GM12865 (cell line): ENCODE measurements at regions not wholly inside any gene's neighbourhood (a gene's known extent, or its start where the extent isn't known, plus 50 kb on each side); places are given as distances from the start of the nearest gene placed in this dataset.

ENCODE experiments used
- DNase-seq: peaks from one replicate; pipeline ENCODE4 v3.0.0; 2010; ENCODE audit warnings: low read depth
- H3K4me3 ChIP-seq: 2 replicates; pipeline ENCODE4 v1.5.1; 2011; ENCODE audit warnings: mild to moderate bottlenecking, low read depth, low read length, control low read depth
- CTCF ChIP-seq: IDR thresholded peaks from 2 replicates; pipeline ENCODE4 v1.5.1; 2011; ENCODE audit warnings: low read length, control low read depth, low read depth, inconsistent platforms; ENCODE audit not compliant: insufficient read depth; ENCODE audit errors: missing control alignments

GRCh38 chr9:92242260-92243136, 51.0 kb downstream of the IARS1 start:
- TF ChIP-seq CTCF: no peak
- H3K4me3 ChIP-seq: no peak overlapping the region
- no peak for DNase-seq

GRCh38 chr9:92236915-92237314, 56.6 kb downstream of the IARS1 start:
- no peak for TF ChIP-seq CTCF
- no peak overlapping the region for H3K4me3 ChIP-seq
- DNase-seq: no peak

GRCh38 chr9:92236465-92236864, 57.0 kb downstream of the IARS1 start:
- TF ChIP-seq CTCF: no peak
- no peak overlapping the region for H3K4me3 ChIP-seq
- DNase-seq: no peak

GRCh38 chr9:92234514-92234913, 59.0 kb downstream of the IARS1 start:
- no peak overlapping the region for H3K4me3 ChIP-seq
- no peak for TF ChIP-seq CTCF
- DNase-seq: no peak

DNA sequence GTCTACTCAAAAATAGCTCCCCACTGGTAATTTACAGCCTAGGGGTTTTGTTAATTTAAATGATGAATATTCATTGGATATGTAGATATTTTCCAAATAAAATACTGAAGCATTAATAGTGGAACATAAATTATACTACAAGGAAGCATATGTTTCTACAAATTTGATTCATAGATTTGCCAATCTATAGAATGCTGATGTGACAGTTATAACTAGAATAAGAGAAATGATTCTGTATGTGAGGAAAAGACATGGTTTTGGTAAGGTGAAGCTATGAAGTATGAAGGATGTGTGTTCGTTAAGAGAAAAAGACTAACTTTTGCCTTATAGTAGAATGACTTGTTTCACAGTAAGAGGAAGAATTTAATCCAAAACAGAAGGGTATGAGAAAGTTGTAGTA, 61.3 kb downstream of the IARS1 start:
- no peak for TF ChIP-seq CTCF
- no peak for DNase-seq
- no peak overlapping the region for H3K4me3 ChIP-seq

GRCh38 chr9:92228628-92229027, 64.9 kb downstream of the IARS1 start:
- TF ChIP-seq CTCF: no peak
- no peak overlapping the region for H3K4me3 ChIP-seq
- DNase-seq: no peak

DNA sequence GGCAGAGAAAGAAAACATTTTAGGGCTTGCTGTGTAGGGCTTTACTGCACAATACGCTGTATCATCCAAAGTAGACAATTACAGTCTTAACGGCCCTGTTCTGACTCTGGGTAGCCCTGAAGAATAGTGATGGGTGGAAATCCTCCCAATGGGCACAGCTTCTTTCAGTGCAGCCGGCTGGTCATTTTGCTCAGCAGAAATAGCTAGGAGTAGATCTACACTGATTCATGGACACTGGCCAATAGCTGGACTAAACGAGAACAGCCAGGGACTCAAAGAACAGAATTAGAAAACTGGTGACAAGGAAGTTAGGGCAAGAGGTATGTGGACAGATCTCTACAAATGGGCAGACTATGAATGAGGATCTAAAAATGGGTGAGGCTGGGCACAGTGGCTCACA, 69.3 kb downstream of the IARS1 start:
- no peak overlapping the region for H3K4me3 ChIP-seq
- DNase-seq: no peak
- no peak for TF ChIP-seq CTCF
